Activated naive CD4-positive, alpha-beta T cell treated with anti-CD3 and anti-CD28 coated beads for 36 hours (primary cell): ENCODE measurements at regions not wholly inside any gene's neighbourhood (a gene's known extent, or its start where the extent isn't known, plus 50 kb on each side); places are given as distances from the start of the nearest gene placed in this dataset.

Source experiments
- CTCF ChIA-PET: fragments of 350-600 bp; sonication (Branson Sonifier 250); formaldehyde crosslinking; loops from one replicate; lab custom pipeline; 2021; ENCODE audit warnings: antibody characterized with exemption; lab: Charles Lee
- DNase-seq: peaks from one replicate; pipeline ENCODE4 v3.0.0-alpha.2; 2020
- H3K27ac Mint-ChIP-seq: one replicate; pipeline ENCODE4 v1.8.0; 2021; ENCODE audit warnings: mild to moderate bottlenecking, mixed read lengths
- H3K27me3 Mint-ChIP-seq: one replicate; pipeline ENCODE4 v1.8.0; 2021; ENCODE audit warnings: low read depth, mixed read lengths
- H3K36me3 Mint-ChIP-seq: one replicate; pipeline ENCODE4 v1.8.0; 2021; ENCODE audit warnings: low read depth, mixed read lengths
- H3K4me1 Mint-ChIP-seq: one replicate; pipeline ENCODE4 v1.8.0; 2021; ENCODE audit warnings: low read depth, mixed read lengths
- H3K4me3 Mint-ChIP-seq: one replicate; pipeline ENCODE4 v1.8.0; 2021; ENCODE audit warnings: mild to moderate bottlenecking, moderate library complexity, mixed read lengths
- H3K9me3 Mint-ChIP-seq: one replicate; pipeline ENCODE4 v1.8.0; 2021; ENCODE audit warnings: mixed read lengths
- intact Hi-C: fragments of 100-400 bp; cut with micrococcal nuclease; formaldehyde crosslinking; loops from one replicate; pipeline ENCODE4 v1.15.1; 2023

GRCh38 chr2:163453920-163454319 lies 281.9 kb downstream of the FIGN start:
- Mint-ChIP-seq H3K27ac (no peak overlapping the region), H3K4me3 (no peak overlapping the region), H3K9me3 (no peaks in the 10 kb centered on the region), H3K36me3 (no peaks in the 10 kb centered on the region), H3K27me3 (no peaks in the 10 kb centered on the region), H3K4me1 (no peaks in the 10 kb centered on the region)
- CTCF ChIA-PET, result no interaction called here
- intact Hi-C loops, result no loop called here
- DNase-seq, result no peak

GRCh38 chr2:163441603-163442002 lies 294.2 kb downstream of the FIGN start:
- H3K4me1 Mint-ChIP-seq, result no peaks in the 10 kb centered on the region
- H3K9me3 Mint-ChIP-seq, result no peaks in the 10 kb centered on the region
- no peak overlapping the region for H3K4me3 Mint-ChIP-seq
- CTCF ChIA-PET, result no interaction called here
- H3K27ac Mint-ChIP-seq, result no peak overlapping the region
- DNase-seq, result no peak
- no peaks in the 10 kb centered on the region for H3K27me3 Mint-ChIP-seq
- no peaks in the 10 kb centered on the region for H3K36me3 Mint-ChIP-seq
- intact Hi-C loops, result no loop called here

GRCh38 chr2:163436963-163437362 lies 298.8 kb downstream of the FIGN start:
- DNase-seq, result no peak
- no peak overlapping the region for H3K27ac Mint-ChIP-seq
- H3K4me1 Mint-ChIP-seq, result no peaks in the 10 kb centered on the region
- no peaks in the 10 kb centered on the region for H3K36me3 Mint-ChIP-seq
- H3K9me3 Mint-ChIP-seq, result no peaks in the 10 kb centered on the region
- H3K27me3 Mint-ChIP-seq, result no peaks in the 10 kb centered on the region
- H3K4me3 Mint-ChIP-seq, result no peak overlapping the region
- intact Hi-C loops, result no loop called here
- CTCF ChIA-PET, result no interaction called here

- no peaks in the 10 kb centered on the region for H3K27me3 Mint-ChIP-seq
- H3K4me1 Mint-ChIP-seq, result no peaks in the 10 kb centered on the region
- H3K9me3 Mint-ChIP-seq, result no peaks in the 10 kb centered on the region
- DNase-seq, result no peak
- H3K4me3 Mint-ChIP-seq, result no peak overlapping the region
- intact Hi-C loops, result no loop called here
- CTCF ChIA-PET, result no interaction called here
- H3K36me3 Mint-ChIP-seq, result no peaks in the 10 kb centered on the region
- H3K27ac Mint-ChIP-seq, result no peak overlapping the region
Observed at GRCh38 chr2:163428187-163428586, 307.6 kb downstream of the FIGN start.

GRCh38 chr2:163420604-163421003 lies 315.2 kb downstream of the FIGN start:
- CTCF ChIA-PET, result no interaction called here
- no peak overlapping the region for H3K4me3 Mint-ChIP-seq
- H3K36me3 Mint-ChIP-seq, result no peaks in the 10 kb centered on the region

GRCh38 chr2:163419000-163419830 lies 316.6 kb downstream of the FIGN start:
- H3K4me3 Mint-ChIP-seq, result no peak overlapping the region
- H3K27ac Mint-ChIP-seq, result no peak overlapping the region
- intact Hi-C loops, result no loop called here
- H3K36me3 Mint-ChIP-seq, result no peaks in the 10 kb centered on the region
- H3K27me3 Mint-ChIP-seq, result no peaks in the 10 kb centered on the region
- no peaks in the 10 kb centered on the region for H3K4me1 Mint-ChIP-seq
- DNase-seq, result no peak
- CTCF ChIA-PET, result no interaction called here
- peaks cover 3% of the 10 kb centered on the region for H3K9me3 Mint-ChIP-seq

More at GRCh38 chr2:163420604-163421003, 315.2 kb downstream of the FIGN start:
- Mint-ChIP-seq H3K27ac (no peak overlapping the region), H3K9me3 (peaks cover 3% of the 10 kb centered on the region), H3K27me3 (no peaks in the 10 kb centered on the region), H3K4me1 (no peaks in the 10 kb centered on the region)
- intact Hi-C loops, result no loop called here
- DNase-seq, result no peak

- Mint-ChIP-seq H3K4me1 (no peaks in the 10 kb centered on the region), H3K36me3 (no peaks in the 10 kb centered on the region), H3K4me3 (no peak overlapping the region), H3K27me3 (no peaks in the 10 kb centered on the region), H3K9me3 (peaks cover 1% of the 10 kb centered on the region), H3K27ac (no peak overlapping the region)
- DNase-seq, result no peak
- CTCF ChIA-PET, result no interaction called here
- intact Hi-C loops, result no loop called here
Observed at GRCh38 chr2:163417596-163418337, 318.0 kb downstream of the FIGN start.

- peaks cover 1% of the 10 kb centered on the region for H3K9me3 Mint-ChIP-seq
- no peaks in the 10 kb centered on the region for H3K4me1 Mint-ChIP-seq
- no peaks in the 10 kb centered on the region for H3K36me3 Mint-ChIP-seq
- no peaks in the 10 kb centered on the region for H3K27me3 Mint-ChIP-seq
- no peak overlapping the region for H3K27ac Mint-ChIP-seq
- H3K4me3 Mint-ChIP-seq, result no peak overlapping the region
- DNase-seq, result no peak
- intact Hi-C loops, result no loop called here
- CTCF ChIA-PET, result no interaction called here
Observed at GRCh38 chr2:163414121-163414520, 321.7 kb downstream of the FIGN start.

- CTCF ChIA-PET, result no interaction called here
- intact Hi-C loops, result no loop called here
- H3K4me1 Mint-ChIP-seq, result no peaks in the 10 kb centered on the region
Observed at GRCh38 chr2:163407296-163407695, 328.5 kb downstream of the FIGN start.

GRCh38 chr2:163405298-163405697 lies 330.5 kb downstream of the FIGN start:
- CTCF ChIA-PET, result no interaction called here
- DNase-seq, result no peak
- intact Hi-C loops, result no loop called here
- H3K4me3 Mint-ChIP-seq, result no peak overlapping the region
- no peak overlapping the region for H3K27ac Mint-ChIP-seq
- peaks cover 1% of the 10 kb centered on the region for H3K9me3 Mint-ChIP-seq
- no peaks in the 10 kb centered on the region for H3K36me3 Mint-ChIP-seq
- H3K4me1 Mint-ChIP-seq, result no peaks in the 10 kb centered on the region
- H3K27me3 Mint-ChIP-seq, result no peaks in the 10 kb centered on the region

More at GRCh38 chr2:163407296-163407695, 328.5 kb downstream of the FIGN start:
- no peaks in the 10 kb centered on the region for H3K36me3 Mint-ChIP-seq
- H3K9me3 Mint-ChIP-seq, result peaks cover 1% of the 10 kb centered on the region
- H3K27ac Mint-ChIP-seq, result no peak overlapping the region
- H3K4me3 Mint-ChIP-seq, result no peak overlapping the region
- no peaks in the 10 kb centered on the region for H3K27me3 Mint-ChIP-seq
- no peak for DNase-seq

- CTCF ChIA-PET, result no interaction called here
- no peak overlapping the region for H3K4me3 Mint-ChIP-seq
Observed at GRCh38 chr2:163401481-163401880, 334.3 kb downstream of the FIGN start.

GRCh38 chr2:163397451-163397850 lies 338.4 kb downstream of the FIGN start:
- CTCF ChIA-PET, result no interaction called here
- H3K27ac Mint-ChIP-seq, result no peak overlapping the region
- H3K9me3 Mint-ChIP-seq, result no peaks in the 10 kb centered on the region
- intact Hi-C loops, result no loop called here
- no peak for DNase-seq
- H3K36me3 Mint-ChIP-seq, result no peaks in the 10 kb centered on the region
- H3K4me3 Mint-ChIP-seq, result no peak overlapping the region
- no peaks in the 10 kb centered on the region for H3K4me1 Mint-ChIP-seq
- H3K27me3 Mint-ChIP-seq, result no peaks in the 10 kb centered on the region

More at GRCh38 chr2:163401481-163401880, 334.3 kb downstream of the FIGN start:
- H3K27me3 Mint-ChIP-seq, result no peaks in the 10 kb centered on the region
- H3K9me3 Mint-ChIP-seq, result no peaks in the 10 kb centered on the region
- H3K36me3 Mint-ChIP-seq, result no peaks in the 10 kb centered on the region
- intact Hi-C loops, result no loop called here
- no peaks in the 10 kb centered on the region for H3K4me1 Mint-ChIP-seq
- no peak overlapping the region for H3K27ac Mint-ChIP-seq
- DNase-seq, result no peak

GRCh38 chr2:163395602-163396001 lies 340.2 kb downstream of the FIGN start:
- Mint-ChIP-seq H3K27ac (no peak overlapping the region), H3K4me1 (no peaks in the 10 kb centered on the region), H3K27me3 (no peaks in the 10 kb centered on the region), H3K36me3 (no peaks in the 10 kb centered on the region), H3K9me3 (no peaks in the 10 kb centered on the region), H3K4me3 (no peak overlapping the region)
- DNase-seq, result no peak
- CTCF ChIA-PET, result no interaction called here
- intact Hi-C loops, result no loop called here
